OCI-LY1 (cell line): ENCODE measurements at regions not wholly inside any gene's neighbourhood (a gene's known extent, or its start where the extent isn't known, plus 50 kb on each side); places are given as distances from the start of the nearest gene placed in this dataset.

ENCODE experiments used
- EZH2 ChIP-seq: fragments of 200-600 bp; sonication (generic), shearing (Covaris generic); IDR thresholded peaks from 2 replicates; pipeline ENCODE4 v1.8.0; 2017; ENCODE audit warnings: borderline replicate concordance, mixed run types, mild to moderate bottlenecking, antibody characterized with exemption, low read length, moderate library complexity, mixed read lengths
- TF ChIP-seq, protein P1 (sequence below): fragments of 200-600 bp; sonication (generic), shearing (Covaris generic); IDR thresholded peaks from 2 replicates; pipeline ENCODE4 v1.5.1; 2017; ENCODE audit warnings: mild to moderate bottlenecking, antibody characterized with exemption, low read length, moderate library complexity, mixed read lengths

GRCh38 chr6:51001399-51001798 is 182.7 kb downstream of the TFAP2B start:
- TF ChIP-seq, protein P1, sequence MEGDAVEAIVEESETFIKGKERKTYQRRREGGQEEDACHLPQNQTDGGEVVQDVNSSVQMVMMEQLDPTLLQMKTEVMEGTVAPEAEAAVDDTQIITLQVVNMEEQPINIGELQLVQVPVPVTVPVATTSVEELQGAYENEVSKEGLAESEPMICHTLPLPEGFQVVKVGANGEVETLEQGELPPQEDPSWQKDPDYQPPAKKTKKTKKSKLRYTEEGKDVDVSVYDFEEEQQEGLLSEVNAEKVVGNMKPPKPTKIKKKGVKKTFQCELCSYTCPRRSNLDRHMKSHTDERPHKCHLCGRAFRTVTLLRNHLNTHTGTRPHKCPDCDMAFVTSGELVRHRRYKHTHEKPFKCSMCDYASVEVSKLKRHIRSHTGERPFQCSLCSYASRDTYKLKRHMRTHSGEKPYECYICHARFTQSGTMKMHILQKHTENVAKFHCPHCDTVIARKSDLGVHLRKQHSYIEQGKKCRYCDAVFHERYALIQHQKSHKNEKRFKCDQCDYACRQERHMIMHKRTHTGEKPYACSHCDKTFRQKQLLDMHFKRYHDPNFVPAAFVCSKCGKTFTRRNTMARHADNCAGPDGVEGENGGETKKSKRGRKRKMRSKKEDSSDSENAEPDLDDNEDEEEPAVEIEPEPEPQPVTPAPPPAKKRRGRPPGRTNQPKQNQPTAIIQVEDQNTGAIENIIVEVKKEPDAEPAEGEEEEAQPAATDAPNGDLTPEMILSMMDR, result no peak
- TF ChIP-seq EZH2, result no peak
